ENCODE measurements at regions not wholly inside any gene's neighbourhood (a gene's known extent, or its start where the extent isn't known, plus 50 kb on each side); places are given as distances from the start of the nearest gene placed in this dataset.

DNA sequence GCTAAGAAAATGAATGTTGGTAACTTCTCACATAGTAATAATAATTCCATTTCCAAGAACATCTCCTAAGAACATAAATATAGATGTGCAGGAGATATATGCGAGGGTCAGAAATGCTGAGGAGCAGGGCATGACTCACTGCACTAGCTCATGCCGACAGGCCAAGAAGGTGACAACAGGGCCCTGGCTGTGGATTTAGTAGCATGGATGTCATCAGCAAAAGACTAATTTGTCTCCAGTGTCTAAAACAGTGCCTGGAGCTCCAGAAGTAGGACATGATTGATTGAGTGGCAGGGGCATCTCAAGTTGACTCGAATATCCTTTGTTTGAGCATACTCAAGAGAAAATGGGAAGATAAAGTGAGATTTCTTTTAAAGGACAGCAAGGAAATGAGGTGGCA is 207.0 kb upstream of the FOXA2 start:
- no peak for DNase-seq (ENCODE audit: low spot score)

DNA sequence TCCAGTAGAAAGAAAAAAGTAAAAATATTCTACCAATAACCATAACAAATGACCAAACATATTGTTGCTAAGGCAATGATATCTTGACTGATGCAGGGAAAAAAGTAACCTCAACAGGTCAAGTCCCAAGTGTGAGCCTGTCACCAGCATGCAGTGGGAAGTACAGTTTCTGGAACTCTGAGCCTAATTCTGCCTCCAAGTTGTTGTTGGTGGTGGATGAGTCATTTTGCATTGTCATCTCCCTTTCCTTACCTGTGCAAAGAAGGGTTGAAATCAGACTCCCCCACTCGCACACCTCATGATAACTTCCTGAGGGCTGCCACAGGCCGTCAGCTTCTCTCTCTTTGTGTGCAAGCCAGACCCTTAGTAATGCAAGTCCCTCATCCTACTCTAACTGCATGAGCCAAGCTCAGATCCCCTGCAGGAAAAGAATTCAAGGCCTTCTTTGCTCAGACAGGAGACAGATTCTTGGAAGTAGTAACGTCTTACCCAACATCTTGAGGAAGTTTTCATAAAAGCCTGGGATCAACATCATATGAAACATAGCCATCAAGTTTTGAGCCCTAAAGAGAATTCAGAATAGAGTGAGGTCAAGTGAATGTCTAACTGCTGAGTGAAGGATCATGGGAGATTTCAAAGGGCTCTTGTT is 207.6 kb upstream of the FOXA2 start:
- no peak for DNase-seq (ENCODE audit: low spot score)

DNA sequence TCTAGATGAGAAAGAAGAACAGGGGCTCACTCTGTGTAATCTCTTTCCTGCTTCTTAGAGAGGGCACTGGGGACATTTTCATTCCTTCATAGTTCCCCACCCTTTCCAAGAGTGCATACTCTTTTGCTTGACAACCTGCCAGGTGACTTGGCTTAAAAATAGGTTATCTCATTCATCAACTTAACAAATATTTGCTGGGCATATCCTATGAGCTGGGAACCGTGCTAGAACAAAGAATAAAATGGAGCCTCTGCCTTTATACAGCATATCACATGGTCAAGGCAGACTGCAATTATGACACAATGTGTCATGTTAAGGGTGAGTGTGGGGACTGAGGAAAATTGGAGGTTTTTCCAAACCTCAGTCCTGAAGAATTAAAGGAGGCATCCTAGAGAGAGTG is 209.8 kb upstream of the FOXA2 start:
- DNase-seq (ENCODE audit: low spot score) = no peak

DNA sequence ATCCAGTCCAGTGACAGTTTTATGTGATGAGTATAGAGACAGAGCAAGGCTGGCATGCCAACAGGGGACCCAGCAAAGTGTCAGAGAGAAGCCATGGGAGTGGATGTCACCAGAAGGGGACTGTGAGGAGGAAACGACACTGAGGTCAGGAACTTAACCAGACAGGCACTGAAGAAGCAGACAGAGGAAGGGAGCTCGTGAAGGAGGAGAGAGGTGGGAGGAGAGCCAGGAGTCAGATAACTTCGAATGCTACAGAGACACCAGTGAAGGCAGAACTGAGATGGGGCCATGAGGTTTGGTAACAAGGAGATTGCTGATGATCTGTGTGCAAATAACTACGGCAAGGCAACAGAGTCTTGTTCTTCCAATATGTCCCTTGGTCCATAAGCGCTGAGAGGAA is 211.1 kb upstream of the FOXA2 start:
- no peak for DNase-seq (ENCODE audit: low spot score)

DNA sequence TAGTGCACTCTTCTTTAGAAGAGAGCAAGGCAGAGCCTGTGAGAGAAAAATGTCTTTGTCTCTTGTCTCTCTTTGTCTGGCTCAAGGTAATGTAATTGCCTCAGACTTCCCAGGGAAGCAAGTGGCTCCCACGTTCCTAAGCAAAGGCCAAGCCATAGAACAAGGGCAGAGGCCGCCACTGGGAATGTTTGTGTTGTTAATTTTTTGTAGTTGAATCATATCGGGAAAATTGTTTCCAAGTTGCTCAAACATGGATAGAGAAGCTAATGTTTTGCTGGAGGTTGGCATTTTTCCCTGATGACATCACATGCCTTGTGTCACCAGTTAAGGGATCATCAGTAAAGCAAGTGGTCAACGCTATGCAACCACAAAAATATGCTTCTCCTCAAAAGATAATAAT is 211.5 kb upstream of the FOXA2 start:
- peak; percentile 43 for DNase-seq (ENCODE audit: low spot score)

DNA sequence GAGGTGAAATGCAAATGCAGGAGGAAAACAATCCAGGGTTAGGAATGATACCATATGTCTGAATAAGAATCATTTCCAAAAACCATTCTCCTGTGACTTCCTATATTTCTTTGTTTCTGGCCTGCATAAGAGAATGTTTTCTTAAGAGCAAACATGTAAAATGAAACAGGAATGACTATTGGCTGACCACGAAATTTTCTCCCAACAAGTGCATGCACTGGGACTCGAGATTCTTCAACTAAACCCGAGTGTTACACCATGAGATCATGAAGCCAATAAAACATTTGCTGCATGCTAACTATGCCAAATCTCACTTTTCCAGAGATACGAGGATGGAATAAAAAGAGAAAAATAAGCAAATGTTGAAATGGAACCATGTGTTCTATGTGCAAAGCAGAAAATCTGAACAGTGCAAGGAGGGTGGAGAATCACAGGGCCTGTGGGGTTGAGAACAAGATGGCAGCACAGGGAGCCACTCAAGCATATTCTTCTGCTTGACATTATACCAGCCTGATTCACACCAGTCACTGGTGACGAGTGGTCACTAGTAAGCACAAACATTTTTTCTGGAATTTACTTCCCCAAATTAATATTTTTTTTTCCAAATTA is 212.2 kb upstream of the FOXA2 start:
- no peak for DNase-seq (ENCODE audit: low spot score)

DNA sequence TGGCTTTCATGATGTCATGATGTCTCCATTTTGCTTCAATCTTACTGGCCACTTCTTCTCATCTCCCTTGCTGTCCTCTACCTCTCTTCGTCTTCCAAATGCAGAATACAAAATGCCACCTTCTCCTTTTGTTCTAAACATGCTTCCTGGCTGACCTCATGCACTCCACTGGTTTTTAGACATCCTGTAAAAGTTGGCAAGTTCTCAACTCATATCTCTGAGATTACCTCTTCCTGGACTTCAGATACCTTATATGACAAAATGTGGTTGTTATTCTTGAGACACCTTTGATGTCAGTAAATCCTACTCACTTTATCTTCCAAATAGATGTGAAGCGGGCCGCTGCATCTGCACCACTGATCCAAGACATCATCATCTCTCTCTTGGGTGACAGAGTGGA is 212.7 kb upstream of the FOXA2 start:
- DNase-seq (ENCODE audit: low spot score) = no peak

GRCh38 chr20:22799687-22800086 is 215.3 kb upstream of the FOXA2 start:
- no peak for DNase-seq (ENCODE audit: low spot score)

- no peak for DNase-seq (ENCODE audit: low spot score)
Observed at GRCh38 chr20:22800129-22800528, 215.8 kb upstream of the FOXA2 start.

- no peak for DNase-seq (ENCODE audit: low spot score)
Observed at GRCh38 chr20:22801528-22801927, 217.2 kb upstream of the FOXA2 start.

DNA sequence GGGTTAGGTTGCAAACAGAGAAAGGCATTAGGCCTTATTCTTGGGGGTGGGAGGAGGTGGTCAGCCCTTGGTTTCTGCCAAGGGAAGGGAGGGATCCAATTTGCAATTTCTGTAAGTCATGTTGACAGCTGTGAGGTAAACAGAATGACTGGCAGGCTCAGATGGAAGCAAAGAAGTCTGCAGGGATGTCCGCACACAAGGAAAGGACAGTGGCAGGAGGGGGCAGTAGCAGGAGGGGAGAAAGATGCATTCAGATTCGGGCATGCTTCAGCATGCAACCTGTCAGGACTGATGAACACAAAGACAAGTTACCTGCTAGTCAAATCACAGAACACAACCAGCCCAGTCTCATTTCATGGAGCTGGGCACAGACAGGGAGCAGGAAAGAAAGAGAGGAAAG is 217.9 kb upstream of the FOXA2 start:
- no peak for DNase-seq (ENCODE audit: low spot score)

DNA sequence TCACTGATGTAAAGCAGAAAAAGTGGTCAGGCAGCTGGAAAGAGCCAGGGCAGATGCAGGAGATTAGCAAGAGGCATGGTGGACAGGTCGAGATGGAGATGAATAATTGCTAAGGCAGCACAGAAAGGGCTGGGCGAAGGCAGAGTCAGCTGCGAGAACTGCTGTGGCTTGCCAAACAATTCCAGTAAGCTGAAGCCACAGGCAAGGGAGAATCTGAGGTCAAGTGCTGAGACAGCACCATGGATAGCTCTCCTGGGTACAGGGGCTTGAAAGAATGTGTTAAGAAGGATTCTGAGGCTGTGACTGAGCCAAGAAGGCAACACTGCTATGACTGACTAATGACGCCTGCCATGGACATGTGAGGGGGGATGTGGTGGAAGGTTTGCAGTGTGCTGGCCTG is 220.8 kb upstream of the FOXA2 start:
- DNase-seq (ENCODE audit: low spot score) = peak; percentile 18

- no peak for DNase-seq (ENCODE audit: low spot score)
Observed at GRCh38 chr20:22805996-22806395, 221.6 kb upstream of the FOXA2 start.

DNA sequence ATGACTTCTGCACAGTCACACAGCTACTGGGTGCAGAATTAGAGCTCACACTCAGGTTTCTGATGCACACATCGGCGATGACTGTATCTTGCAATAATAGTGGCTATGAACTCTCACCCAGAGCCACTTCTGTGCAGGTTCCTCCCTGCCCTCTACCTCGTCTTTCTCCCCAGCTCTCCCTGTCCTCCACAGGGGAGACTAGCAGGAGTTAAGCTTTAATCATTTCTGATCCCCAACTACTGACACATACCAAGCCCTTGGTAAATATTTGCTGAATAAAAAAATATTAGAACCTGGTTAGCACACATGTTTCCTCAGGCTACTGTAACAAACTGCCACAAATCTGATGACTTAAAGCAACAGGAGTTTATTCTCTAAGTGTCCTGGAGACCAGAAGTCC is 222.7 kb upstream of the FOXA2 start:
- no peak for DNase-seq (ENCODE audit: low spot score)

DNA sequence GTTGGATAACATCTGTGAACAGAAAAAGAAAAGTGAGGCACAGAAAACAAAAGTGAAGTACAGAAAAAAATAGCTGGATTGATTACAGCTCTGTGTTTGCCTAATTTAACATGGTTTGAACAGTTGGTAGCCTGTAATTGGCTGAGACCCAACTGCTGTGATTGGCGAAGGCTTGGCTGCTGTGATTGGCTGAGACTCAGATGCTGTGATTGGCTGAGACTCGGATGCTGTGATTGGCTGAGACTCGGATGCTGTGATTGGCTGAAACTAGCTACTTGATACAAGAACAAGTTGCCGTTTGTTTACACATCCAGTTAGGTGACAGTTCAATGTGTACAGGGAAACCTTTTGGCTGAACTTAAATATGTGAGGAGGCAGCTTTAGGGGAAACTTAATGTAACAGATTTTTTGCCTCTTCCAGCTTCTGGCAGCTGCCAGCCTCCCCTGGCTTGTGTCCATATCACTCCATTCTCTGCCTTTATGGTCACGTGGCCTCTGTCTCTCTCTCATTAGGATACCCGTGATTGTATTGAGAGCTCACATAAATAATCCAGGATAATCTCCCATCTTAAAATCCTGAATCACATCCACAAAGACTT is 223.4 kb upstream of the FOXA2 start:
- no peak for DNase-seq (ENCODE audit: low spot score)

DNA sequence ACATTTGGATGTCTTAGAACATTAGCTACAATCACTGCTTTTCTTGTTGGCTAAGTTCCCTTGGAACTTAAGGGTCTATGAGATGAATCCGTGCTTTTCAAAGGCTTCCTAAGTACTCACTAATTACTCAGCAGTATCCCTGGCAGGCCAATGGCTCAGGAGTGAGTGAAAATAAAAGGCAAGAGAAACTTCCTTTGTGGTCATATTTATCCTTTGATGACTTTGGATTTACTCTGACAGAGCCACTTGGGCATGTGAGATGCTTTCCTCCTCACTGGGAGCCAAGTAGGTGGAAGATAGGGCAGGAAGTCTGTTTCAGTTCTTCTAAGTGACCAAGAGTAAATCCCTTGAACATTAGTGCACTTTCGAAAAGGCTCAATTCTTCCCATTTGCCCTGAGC is 224.3 kb upstream of the FOXA2 start:
- DNase-seq (ENCODE audit: low spot score) = no peak

DNA sequence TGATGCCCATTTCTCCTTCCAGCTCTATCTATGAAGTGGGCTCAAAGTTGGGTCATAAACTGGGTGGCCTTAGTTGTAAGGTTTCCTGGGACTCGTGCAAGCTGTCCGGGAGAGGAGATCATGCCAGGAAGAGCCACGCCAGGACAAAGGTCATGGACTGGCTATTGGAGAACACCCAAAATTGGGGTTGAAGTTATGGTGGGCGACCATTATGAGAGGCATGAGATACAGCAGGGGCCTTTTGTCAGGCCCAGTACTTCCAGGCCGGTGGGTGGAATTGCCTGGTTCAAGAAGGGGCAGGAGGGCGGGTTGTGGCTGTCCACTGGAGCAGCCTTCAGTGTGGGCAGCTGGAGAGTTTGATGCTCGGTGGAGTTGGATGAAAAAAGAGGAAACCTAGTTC is 225.1 kb upstream of the SSTR4 start:
- DNase-seq (ENCODE audit: low spot score) = no peak

DNA sequence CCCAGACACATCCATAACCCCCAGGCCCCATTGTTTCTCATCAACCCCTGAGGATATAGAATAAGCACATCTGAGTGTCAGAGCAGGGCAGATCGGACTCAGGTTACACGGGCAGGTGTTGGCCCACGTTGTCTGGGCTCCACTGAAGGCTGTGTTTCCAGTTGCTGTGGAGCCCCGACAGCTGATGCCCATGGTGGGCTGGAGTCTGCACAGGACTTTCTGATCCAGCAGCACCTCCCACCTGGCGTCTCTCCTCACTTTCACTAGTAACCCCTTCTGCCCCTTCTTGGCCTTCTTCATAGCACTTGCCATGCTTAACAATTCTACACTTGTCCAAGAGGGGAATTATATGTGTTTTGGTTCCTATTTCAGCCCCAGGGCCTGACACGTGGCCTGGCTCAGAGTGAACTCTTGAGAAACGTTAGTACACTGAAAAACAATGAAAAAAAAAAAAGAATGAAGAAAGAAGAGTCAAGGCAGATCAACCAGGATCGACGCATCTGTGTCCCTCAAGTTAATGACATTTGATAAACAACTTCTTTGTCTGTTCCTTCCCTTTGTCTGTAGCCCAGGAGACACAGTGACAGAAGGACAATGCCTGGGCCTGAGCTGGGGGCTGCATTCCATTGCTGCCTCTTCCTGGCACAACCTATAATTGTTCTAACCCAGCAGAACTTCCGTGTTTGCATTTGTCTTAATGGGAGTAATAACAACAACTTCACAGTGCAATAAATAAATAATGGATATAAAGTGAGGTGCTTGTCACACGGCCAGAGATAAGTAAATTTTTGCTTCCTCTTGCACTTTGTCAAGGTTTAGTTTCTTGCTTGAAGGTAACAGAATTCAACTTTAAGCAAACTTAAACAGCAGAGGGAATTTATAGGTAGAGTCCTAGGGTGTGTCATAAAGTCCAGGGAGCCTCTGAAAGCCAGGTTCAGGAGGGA is 224.2 kb upstream of the SSTR4 start:
- no peak for DNase-seq (ENCODE audit: low spot score)

DNA sequence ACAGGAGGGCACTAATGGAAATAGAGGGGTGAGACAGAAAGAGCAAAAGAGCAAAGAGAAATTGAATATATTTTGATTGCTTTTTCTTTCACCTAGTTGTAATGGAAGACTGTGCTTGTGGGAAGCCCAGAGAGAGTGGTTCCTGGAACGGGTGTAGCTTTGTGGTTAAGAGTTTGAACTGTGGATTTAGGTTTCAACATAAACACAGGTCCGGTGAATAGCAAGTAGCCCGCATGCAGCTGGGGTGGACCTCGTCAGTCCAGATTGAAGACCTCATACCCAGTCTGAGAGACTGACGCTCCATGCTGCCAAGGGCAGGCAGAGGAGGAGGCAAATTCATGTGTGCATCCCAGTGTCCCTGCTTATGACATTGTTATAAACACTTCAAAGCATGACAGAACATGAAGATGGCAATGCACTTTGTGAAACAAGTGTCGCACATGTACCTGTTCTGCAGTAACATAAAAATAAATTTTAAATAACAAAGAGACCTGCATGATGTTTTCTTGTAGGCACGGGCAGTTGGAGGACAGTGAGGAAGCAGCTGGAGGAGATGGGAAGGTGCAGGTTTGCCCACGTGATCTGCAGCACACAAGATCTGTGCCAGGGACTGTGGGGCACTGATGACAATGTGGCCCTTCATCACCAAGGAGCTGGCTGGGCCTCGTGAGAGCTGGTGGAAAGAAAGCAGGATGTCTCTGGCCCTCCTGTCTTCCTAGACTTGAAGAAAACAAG is 220.5 kb upstream of the SSTR4 start:
- DNase-seq (ENCODE audit: low spot score) = no peak

DNA sequence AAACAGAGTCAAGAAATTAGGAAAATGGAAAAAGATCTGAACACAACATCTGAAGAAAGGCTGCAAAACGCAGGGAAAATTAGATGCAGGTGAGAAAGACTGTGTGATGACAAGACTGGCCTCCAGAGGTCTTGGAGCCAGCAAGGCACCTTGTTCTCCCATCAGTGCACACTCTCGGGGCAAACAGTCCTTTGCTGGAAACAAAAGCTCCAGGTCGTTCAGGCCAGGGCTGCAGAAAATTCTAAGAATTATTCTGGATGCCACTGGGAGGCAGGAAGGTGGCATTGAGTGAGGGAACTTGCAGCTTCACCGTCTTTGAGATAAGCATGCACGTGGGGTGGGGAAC is 219.9 kb upstream of the SSTR4 start:
- no peak for DNase-seq (ENCODE audit: low spot score)

GRCh38 chr20:22815603-22816315 is 219.4 kb upstream of the SSTR4 start:
- DNase-seq (ENCODE audit: low spot score) = no peak

GRCh38 chr20:22818636-22819035 is 216.5 kb upstream of the SSTR4 start:
- no peak for DNase-seq (ENCODE audit: low spot score)

Data from RKO (cell line).